ENCODE measurements at regions not wholly inside any gene's neighbourhood (a gene's known extent, or its start where the extent isn't known, plus 50 kb on each side); places are given as distances from the start of the nearest gene placed in this dataset.

GRCh38 chr10:28199941-28200340, 102.9 kb downstream of the MPP7 start:
- TF ChIP-seq CTCF (IDR thresholded peaks at IDR 0.05), result no peak
- TF ChIP-seq POLR2A (IDR thresholded peaks at IDR 0.05), result no peak

Measured in heart left ventricle (tissue), 13 donors.